ENCODE measurements at regions not wholly inside any gene's neighbourhood (a gene's known extent, or its start where the extent isn't known, plus 50 kb on each side); places are given as distances from the start of the nearest gene placed in this dataset.
A peak's percentile ranks its signal among the peaks of the same experiment; 100 is the strongest.

DNA sequence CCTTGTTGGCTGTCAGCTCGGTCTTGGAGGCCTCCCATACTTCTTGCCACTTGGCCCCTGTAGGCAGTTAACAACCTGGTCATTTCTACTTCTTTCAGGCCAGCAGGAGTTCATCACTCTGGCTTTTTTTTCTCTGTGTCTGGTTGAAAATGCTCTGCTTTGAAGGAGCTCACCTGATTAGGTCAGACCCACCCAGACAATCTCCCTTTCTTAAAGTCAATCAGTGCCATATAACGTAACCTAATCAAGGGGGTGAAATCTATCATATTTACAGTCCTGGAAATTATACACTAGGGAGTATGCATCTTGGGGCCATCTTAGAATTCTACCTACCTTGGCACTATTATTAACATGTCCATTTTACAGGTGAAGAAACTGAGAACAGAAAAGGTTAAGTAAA lies 155.4 kb downstream of the SREK1 start:
- Histone ChIP-seq H3K27me3 (replicated peaks; ENCODE audit: insufficient read depth, low read depth, low read length, poor library complexity) (no peaks in the 10 kb centered on the region), H3K4me1 (ENCODE audit: insufficient read depth, low read length, poor library complexity, severe bottlenecking) (no peaks in the 10 kb centered on the region), H3K4me3 (ENCODE audit: low read depth, low read length, poor library complexity, severe bottlenecking) (no peak overlapping the region), H3K36me3 (ENCODE audit: insufficient read depth, low read length, poor library complexity, severe bottlenecking) (no peaks in the 10 kb centered on the region), H3K27ac (ENCODE audit: low read depth, low read length, poor library complexity, severe bottlenecking) (no peak overlapping the region), H3K9me3 (ENCODE audit: low read depth, low read length, poor library complexity, severe bottlenecking) (no peaks in the 10 kb centered on the region)
- no peak for TF ChIP-seq EZH2 (IDR thresholded peaks at IDR 0.05; ENCODE audit: borderline replicate concordance, low read depth, low read length, poor library complexity, severe bottlenecking)
- TF ChIP-seq, protein P1, sequence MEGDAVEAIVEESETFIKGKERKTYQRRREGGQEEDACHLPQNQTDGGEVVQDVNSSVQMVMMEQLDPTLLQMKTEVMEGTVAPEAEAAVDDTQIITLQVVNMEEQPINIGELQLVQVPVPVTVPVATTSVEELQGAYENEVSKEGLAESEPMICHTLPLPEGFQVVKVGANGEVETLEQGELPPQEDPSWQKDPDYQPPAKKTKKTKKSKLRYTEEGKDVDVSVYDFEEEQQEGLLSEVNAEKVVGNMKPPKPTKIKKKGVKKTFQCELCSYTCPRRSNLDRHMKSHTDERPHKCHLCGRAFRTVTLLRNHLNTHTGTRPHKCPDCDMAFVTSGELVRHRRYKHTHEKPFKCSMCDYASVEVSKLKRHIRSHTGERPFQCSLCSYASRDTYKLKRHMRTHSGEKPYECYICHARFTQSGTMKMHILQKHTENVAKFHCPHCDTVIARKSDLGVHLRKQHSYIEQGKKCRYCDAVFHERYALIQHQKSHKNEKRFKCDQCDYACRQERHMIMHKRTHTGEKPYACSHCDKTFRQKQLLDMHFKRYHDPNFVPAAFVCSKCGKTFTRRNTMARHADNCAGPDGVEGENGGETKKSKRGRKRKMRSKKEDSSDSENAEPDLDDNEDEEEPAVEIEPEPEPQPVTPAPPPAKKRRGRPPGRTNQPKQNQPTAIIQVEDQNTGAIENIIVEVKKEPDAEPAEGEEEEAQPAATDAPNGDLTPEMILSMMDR (conservative IDR thresholded peaks at IDR 0.05; ENCODE audit: low read depth, low read length), result no peak
- ChIA-PET CTCF (no interaction called here), POLR2A (ENCODE audit: low non-redundant PET) (no interaction called here)
- no TSS peak for BruUV-seq (replicated peaks)
- intact Hi-C loops (cut with micrococcal nuclease; ENCODE audit: unreplicated experiment), result no loop called here
- no peak for DNase-seq (ENCODE audit: low spot score)

DNA sequence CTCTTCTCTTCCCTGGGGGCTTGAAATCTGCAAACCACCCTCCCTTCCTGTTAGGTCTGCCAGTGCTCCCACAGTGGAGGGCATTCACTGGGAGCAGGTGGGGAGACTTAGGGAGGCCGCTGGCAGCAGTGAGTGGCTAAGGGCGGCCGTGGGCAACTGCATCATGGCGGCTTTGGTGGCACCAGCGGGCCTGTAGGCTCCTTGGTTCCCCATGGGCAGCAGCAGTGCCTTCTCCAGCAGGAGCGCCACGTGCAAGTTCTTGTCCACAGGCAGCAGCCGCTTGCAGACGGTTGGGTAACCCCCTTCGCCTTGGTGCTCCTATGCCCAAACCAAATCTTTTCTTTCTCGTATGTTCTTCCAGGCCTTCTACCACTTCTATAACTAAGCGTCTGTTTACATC lies 158.2 kb downstream of the SREK1 start:
- H3K4me3 ChIP-seq (ENCODE audit: low read depth, low read length, poor library complexity, severe bottlenecking), result no peak overlapping the region
- no peaks in the 10 kb centered on the region for H3K36me3 ChIP-seq (ENCODE audit: insufficient read depth, low read length, poor library complexity, severe bottlenecking)
- H3K4me1 ChIP-seq (ENCODE audit: insufficient read depth, low read length, poor library complexity, severe bottlenecking), result no peaks in the 10 kb centered on the region
- DNase-seq (ENCODE audit: low spot score), result no peak
- CTCF ChIA-PET, result interaction anchor here (0.6 kb wide), 1 partner anchor 23 kb away, joined by 3 read pairs; no protein-coding TSS in a partner anchor
- POLR2A ChIA-PET (ENCODE audit: low non-redundant PET), result no interaction called here
- H3K27ac ChIP-seq (ENCODE audit: low read depth, low read length, poor library complexity, severe bottlenecking), result no peak overlapping the region
- TF ChIP-seq, protein P1 (conservative IDR thresholded peaks at IDR 0.05; ENCODE audit: low read depth, low read length), result no peak
- intact Hi-C loops (cut with micrococcal nuclease; ENCODE audit: unreplicated experiment), result no loop called here
- peaks cover 4% of the 10 kb centered on the region for H3K27me3 ChIP-seq (replicated peaks; ENCODE audit: insufficient read depth, low read depth, low read length, poor library complexity)
- H3K9me3 ChIP-seq (ENCODE audit: low read depth, low read length, poor library complexity, severe bottlenecking), result no peaks in the 10 kb centered on the region
- BruUV-seq (replicated peaks), result no TSS peak

DNA sequence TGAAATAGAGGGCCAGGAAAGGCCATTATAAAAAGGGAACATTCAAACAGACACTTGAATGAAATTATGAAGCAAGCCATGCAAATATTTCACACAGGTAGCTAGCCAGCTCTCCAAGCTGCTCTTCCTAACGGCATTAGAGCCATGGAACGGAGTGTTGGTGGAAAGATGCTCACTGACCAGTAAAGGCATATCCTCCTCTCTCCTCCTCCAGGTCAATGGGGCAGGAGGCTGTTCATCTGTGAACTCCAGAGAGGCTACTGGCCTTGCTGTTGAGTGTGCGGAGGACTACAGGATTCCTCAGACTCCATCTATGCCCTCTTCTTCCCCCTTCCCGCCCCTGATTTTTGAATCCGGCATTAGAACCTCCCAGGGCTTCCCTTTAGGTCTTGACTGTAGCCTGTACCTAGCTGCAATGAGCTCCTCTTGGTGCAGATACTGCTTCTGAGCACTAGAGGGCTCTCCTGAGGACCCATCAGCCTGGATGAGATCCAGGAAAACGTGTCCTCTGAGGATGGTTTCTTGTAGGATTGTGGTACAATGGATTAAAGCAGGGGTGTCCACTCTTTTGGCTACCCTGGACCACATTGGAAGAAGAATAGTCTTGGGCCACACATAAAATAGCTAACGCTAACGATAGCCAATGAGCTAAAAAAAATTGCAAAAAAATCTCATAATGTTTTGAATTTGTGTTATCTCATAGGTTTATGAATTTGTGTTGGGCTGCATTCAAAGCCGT lies 162.2 kb downstream of the SREK1 start:
- no peak for TF ChIP-seq EZH2 (IDR thresholded peaks at IDR 0.05; ENCODE audit: borderline replicate concordance, low read depth, low read length, poor library complexity, severe bottlenecking)
- TF ChIP-seq, protein P1 (conservative IDR thresholded peaks at IDR 0.05; ENCODE audit: low read depth, low read length), result peak; percentile 90
- Histone ChIP-seq H3K4me1 (ENCODE audit: insufficient read depth, low read length, poor library complexity, severe bottlenecking) (no peaks in the 10 kb centered on the region), H3K27me3 (replicated peaks; ENCODE audit: insufficient read depth, low read depth, low read length, poor library complexity) (peaks cover 4% of the 10 kb centered on the region), H3K36me3 (ENCODE audit: insufficient read depth, low read length, poor library complexity, severe bottlenecking) (no peaks in the 10 kb centered on the region), H3K4me3 (ENCODE audit: low read depth, low read length, poor library complexity, severe bottlenecking) (no peak overlapping the region), H3K27ac (ENCODE audit: low read depth, low read length, poor library complexity, severe bottlenecking) (no peak overlapping the region), H3K9me3 (ENCODE audit: low read depth, low read length, poor library complexity, severe bottlenecking) (no peaks in the 10 kb centered on the region)
- intact Hi-C loops (cut with micrococcal nuclease; ENCODE audit: unreplicated experiment), result loop anchor here (5.0 kb wide), 2 partner anchors 191 to 466 kb away; no protein-coding TSS in a partner anchor
- peak; percentile 78 for DNase-seq (ENCODE audit: low spot score)
- no TSS peak for BruUV-seq (replicated peaks)
- POLR2A ChIA-PET (ENCODE audit: low non-redundant PET), result interaction anchor here (0.5 kb wide), 1 partner anchor 162 kb away, joined by 3 read pairs; the partner anchor contains the start of gene SREK1
- CTCF ChIA-PET, result interaction anchor here (0.6 to 1.2 kb wide), 9 partner anchors 74 to 1495 kb away, joined by 3 to 25 read pairs (median 3); no protein-coding TSS in a partner anchor
